GM12878 (cell line): ENCODE measurements at regions not wholly inside any gene's neighbourhood (a gene's known extent, or its start where the extent isn't known, plus 50 kb on each side); places are given as distances from the start of the nearest gene placed in this dataset.

Source experiments
- ATAC-seq: fragments of 200-7000 bp; cut with Tn5 transposase; 3 replicates; pipeline ENCODE4 v1.9.1; 2020; ENCODE audit warnings: mild to moderate bottlenecking, moderate library complexity
- BruUV-seq: library from RNA; stranded (reverse); fragments of 400-500 nt; replicated peaks from 2 replicates; lab custom pipeline; 2021; lab: Mats Ljungman, UMichigan
- CTCF ChIA-PET: fragments of 300-600 bp; sonication (Branson Sonifier 250); formaldehyde crosslinking; extraction: SDS; loops from one replicate; lab custom pipeline; 2021; ENCODE audit warnings: inconsistent platforms; lab: Yijun Ruan, JAX
- POLR2A ChIA-PET: fragments of 350-600 bp; formaldehyde crosslinking; extraction: SDS; loops from one replicate; lab custom pipeline; 2021; ENCODE audit warnings: inconsistent platforms; lab: Charles Lee
- RAD21 ChIA-PET: fragments of 300-600 bp; sonication (Branson Sonifier 250); formaldehyde crosslinking; loops from one replicate; lab custom pipeline; 2023; ENCODE audit warnings: antibody characterized with exemption; ENCODE audit not compliant: unreplicated experiment; lab: Charles Lee
- SMC1A ChIA-PET: fragments of 300-600 bp; sonication (Branson Sonifier 250); formaldehyde crosslinking; loops from one replicate; lab custom pipeline; 2023; ENCODE audit not compliant: unreplicated experiment, uncharacterized antibody; lab: Charles Lee
- DNase-seq: peaks from one replicate; pipeline ENCODE4 v3.0.0-alpha.2; 2011; ENCODE audit warnings: low read depth, low spot score
- FAIRE-seq: peaks from 3 replicates; lab custom pipeline; 2011; peaks lifted over from hg19 to GRCh38; lab: Jason Lieb, UNC
- H2AFZ ChIP-seq: 2 replicates; pipeline ENCODE4 v1.6.0; 2011; ENCODE audit warnings: low read depth, low read length, control low read depth; ENCODE audit not compliant: control insufficient read depth
- H3K27ac ChIP-seq: 2 replicates; pipeline ENCODE4 v1.5.1; 2011; ENCODE audit warnings: control low read depth; ENCODE audit not compliant: control insufficient read depth, insufficient read depth
- H3K27me3 ChIP-seq, 2 experiments: replicated peaks in 1 of 2; 2 replicates each; pipeline versions ENCODE4 v1.6.0 to v1.6.1; 2011; ENCODE audit warnings: low read length in 1 of 2; ENCODE audit not compliant: control insufficient read depth in 2 of 2, insufficient read depth in 2 of 2
- H3K36me3 ChIP-seq, 2 experiments: 2 replicates each; pipeline ENCODE4 v1.5.1; 2011; ENCODE audit warnings: low read length in 1 of 2; ENCODE audit not compliant: control insufficient read depth in 2 of 2, insufficient read depth in 2 of 2
- H3K4me1 ChIP-seq: 2 replicates; pipeline ENCODE4 v1.6.1; 2011; ENCODE audit warnings: mild to moderate bottlenecking, low read length, moderate library complexity, mixed read lengths; ENCODE audit not compliant: control insufficient read depth, insufficient read depth
- H3K4me2 ChIP-seq: 2 replicates; pipeline ENCODE4 v1.6.0; 2011; ENCODE audit warnings: control low read depth; ENCODE audit not compliant: control insufficient read depth, insufficient read depth
- H3K4me3 ChIP-seq: fragments of 200-600 bp; sonication (generic); 2 replicates; pipeline ENCODE4 v1.5.1; 2016
- H3K79me2 ChIP-seq: 2 replicates; pipeline ENCODE4 v1.6.0; 2011; ENCODE audit warnings: low read length; ENCODE audit not compliant: control insufficient read depth, insufficient read depth
- H3K9ac ChIP-seq: 2 replicates; pipeline ENCODE4 v1.8.0; 2011; ENCODE audit warnings: low read length, control low read depth, mixed read lengths; ENCODE audit not compliant: control insufficient read depth, insufficient read depth
- H3K9me3 ChIP-seq: replicated peaks from 3 replicates; pipeline ENCODE4 v1.5.1; 2011; ENCODE audit warnings: mild to moderate bottlenecking, low read length; ENCODE audit not compliant: control insufficient read depth, insufficient read depth
- H4K20me1 ChIP-seq: 2 replicates; pipeline ENCODE4 v1.6.0; 2011; ENCODE audit not compliant: control insufficient read depth, insufficient read depth
- IRF4 ChIP-seq: IDR thresholded peaks from 2 replicates; pipeline ENCODE4 v1.6.1; 2011; ENCODE audit warnings: low read depth, low read length
- JUND ChIP-seq: IDR thresholded peaks from 2 replicates; pipeline ENCODE4 v1.6.1; 2012; ENCODE audit warnings: low read depth, mild to moderate bottlenecking, low read length, improper control_type of control experiment, moderate library complexity
- MYB ChIP-seq: fragments of 150-350 bp; IDR thresholded peaks from 2 replicates; pipeline ENCODE4 v1.6.1; 2014; ENCODE audit warnings: mild to moderate bottlenecking, low read depth, low read length, borderline replicate concordance
- MYC ChIP-seq: IDR thresholded peaks from 2 replicates; pipeline ENCODE4 v1.6.1; 2011; ENCODE audit warnings: mild to moderate bottlenecking, low read length, moderate library complexity, inconsistent platforms; ENCODE audit not compliant: insufficient read depth, insufficient replicate concordance, insufficient read length, severe bottlenecking
- NFYA ChIP-seq: IDR thresholded peaks from 2 replicates; pipeline ENCODE4 v1.6.1; 2011; ENCODE audit warnings: low read depth, mild to moderate bottlenecking, low read length, improper control_type of control experiment, borderline replicate concordance
- NR2C2 ChIP-seq: IDR thresholded peaks from 2 replicates; pipeline ENCODE4 v1.6.1; 2011; ENCODE audit warnings: borderline replicate concordance, low read depth; ENCODE audit not compliant: control insufficient read depth, insufficient read length
- NR2F1 ChIP-seq: fragments of 450-650 bp; conservative IDR thresholded peaks from 2 replicates; pipeline ENCODE4 v1.6.1; 2017; ENCODE audit warnings: mild to moderate bottlenecking
- NRF1 ChIP-seq: conservative IDR thresholded peaks from 2 replicates; pipeline ENCODE4 v1.6.1; 2011; ENCODE audit warnings: mild to moderate bottlenecking, low read depth, low read length, improper control_type of control experiment
- SPI1 ChIP-seq: IDR thresholded peaks from 2 replicates; pipeline ENCODE4 v1.6.1; 2011; ENCODE audit warnings: low read depth, mild to moderate bottlenecking, low read length, moderate library complexity, borderline replicate concordance; ENCODE audit not compliant: insufficient read depth
- YY1 ChIP-seq: IDR thresholded peaks from 2 replicates; pipeline ENCODE4 v1.6.1; 2011; ENCODE audit warnings: low read depth, mild to moderate bottlenecking, low read length
- WGBS: methylation state at CpG from one replicate; pipeline ENCODE4 v1.1.6; 2016; ENCODE audit warnings: low lambda C conversion rate; ENCODE audit not compliant: insufficient replicate concordance, insufficient coverage; ENCODE audit errors: missing lambda C conversion rate; 5-methylcytosine and 5-hydroxymethylcytosine counted together
- in situ Hi-C: fragments of 300-500 bp; cut with MboI; formaldehyde crosslinking; loops from 9 replicates; pipeline ENCODE4 v1.14.3; 2018; ENCODE audit warnings: mixed read lengths
- intact Hi-C: fragments of 100-400 bp; cut with micrococcal nuclease; formaldehyde crosslinking; loops from one replicate; pipeline ENCODE4 v1.14.2; 2022; ENCODE audit not compliant: unreplicated experiment

- TF ChIP-seq YY1 = no peak
- no peak for TF ChIP-seq JUND
Observed at GRCh38 chr10:91343010-91343409, 67.1 kb upstream of the HECTD2 start (continued).

GRCh38 chr10:91344117-91344856 is 65.9 kb upstream of the HECTD2 start:
- CTCF ChIA-PET = no interaction called here
- FAIRE-seq = no peak
- H3K4me2 ChIP-seq = no peak overlapping the region
- no peak for ATAC-seq
- no peaks in the 10 kb centered on the region for H3K27me3 ChIP-seq
- no TSS peak for BruUV-seq
- TF ChIP-seq MYC (no peak), SPI1 (no peak), NRF1 (no peak)
- SMC1A ChIA-PET = interaction anchor here (0.7 to 1.3 kb wide), 2 partner anchors 37 to 465 kb away, joined by 3 to 4 read pairs; no protein-coding TSS in a partner anchor
- DNase-seq = no peak
- H3K9ac ChIP-seq = no peak overlapping the region
- POLR2A ChIA-PET = no interaction called here
- H3K36me3 ChIP-seq = no peaks in the 10 kb centered on the region
- no peak overlapping the region for H2AFZ ChIP-seq
- WGBS = 27% methylated on average over 11 of the region's 11 CpGs
- no peaks in the 10 kb centered on the region for H4K20me1 ChIP-seq
- no peaks in the 10 kb centered on the region for H3K79me2 ChIP-seq
- H3K4me3 ChIP-seq = no peak overlapping the region
- H3K4me1 ChIP-seq = no peaks in the 10 kb centered on the region
- intact Hi-C loops = no loop called here
- RAD21 ChIA-PET = no interaction called here
- in situ Hi-C loops = no loop called here
- no peaks in the 10 kb centered on the region for H3K9me3 ChIP-seq
- H3K27ac ChIP-seq = no peak overlapping the region

GRCh38 chr10:91345716-91346115 is 64.4 kb upstream of the HECTD2 start:
- 47% methylated on average over 2 of the region's 2 CpGs for WGBS
- FAIRE-seq = no peak
- POLR2A ChIA-PET = no interaction called here

More at GRCh38 chr10:91345716-91346115, 64.4 kb upstream of the HECTD2 start:
- H4K20me1 ChIP-seq = no peaks in the 10 kb centered on the region
- ChIA-PET CTCF (no interaction called here), RAD21 (no interaction called here), SMC1A (no interaction called here)
- DNase-seq (no peak), ATAC-seq (no peak)
- H3K36me3 ChIP-seq = no peaks in the 10 kb centered on the region
- in situ Hi-C loops = no loop called here
- no peaks in the 10 kb centered on the region for H3K79me2 ChIP-seq
- intact Hi-C loops = no loop called here
- H3K4me1 ChIP-seq = no peaks in the 10 kb centered on the region
- no peak overlapping the region for H2AFZ ChIP-seq
- TF ChIP-seq IRF4 = no peak
- no peak for TF ChIP-seq NR2C2
- no peak for TF ChIP-seq NFYA
- TF ChIP-seq NR2F1 = no peak
- no peak for TF ChIP-seq MYB
- no peak overlapping the region for H3K9ac ChIP-seq
- no TSS peak for BruUV-seq
- no peaks in the 10 kb centered on the region for H3K9me3 ChIP-seq
- H3K4me2 ChIP-seq = no peak overlapping the region
- no peaks in the 10 kb centered on the region for H3K27me3 ChIP-seq
- no peak overlapping the region for H3K4me3 ChIP-seq
- H3K27ac ChIP-seq = no peak overlapping the region
